ENCODE measurements at regions not wholly inside any gene's neighbourhood (a gene's known extent, or its start where the extent isn't known, plus 50 kb on each side); places are given as distances from the start of the nearest gene placed in this dataset.

GRCh38 chrX:17237146-17237545, 137.9 kb upstream of the NHS start:
- TF ChIP-seq CTCF (IDR thresholded peaks at IDR 0.05 in 8 of 11, conservative IDR thresholded peaks at IDR 0.05 in 3 of 11) (no peak), POLR2A (IDR thresholded peaks at IDR 0.05) (no peak), POLR2AphosphoS5 (IDR thresholded peaks at IDR 0.05) (no peak)

Measured in spleen (tissue), 7 donors.